Fibroblast of mammary gland (primary cell): ENCODE measurements at regions not wholly inside any gene's neighbourhood (a gene's known extent, or its start where the extent isn't known, plus 50 kb on each side); places are given as distances from the start of the nearest gene placed in this dataset.

ENCODE experiments used
- DNase-seq: peaks from one replicate; pipeline ENCODE4 v3.0.0-alpha.2; 2010; ENCODE audit warnings: low read depth
- H3K4me3 ChIP-seq: 2 replicates; pipeline ENCODE4 v1.5.1; 2011; ENCODE audit warnings: low read depth, mild to moderate bottlenecking, low read length, moderate library complexity; ENCODE audit not compliant: control insufficient read depth
- TF ChIP-seq, protein P1 (sequence below): conservative IDR thresholded peaks from 2 replicates; pipeline ENCODE4 v1.5.1; 2011; ENCODE audit warnings: low read depth, low read length, inconsistent platforms; ENCODE audit not compliant: control insufficient read depth, insufficient read depth

DNA sequence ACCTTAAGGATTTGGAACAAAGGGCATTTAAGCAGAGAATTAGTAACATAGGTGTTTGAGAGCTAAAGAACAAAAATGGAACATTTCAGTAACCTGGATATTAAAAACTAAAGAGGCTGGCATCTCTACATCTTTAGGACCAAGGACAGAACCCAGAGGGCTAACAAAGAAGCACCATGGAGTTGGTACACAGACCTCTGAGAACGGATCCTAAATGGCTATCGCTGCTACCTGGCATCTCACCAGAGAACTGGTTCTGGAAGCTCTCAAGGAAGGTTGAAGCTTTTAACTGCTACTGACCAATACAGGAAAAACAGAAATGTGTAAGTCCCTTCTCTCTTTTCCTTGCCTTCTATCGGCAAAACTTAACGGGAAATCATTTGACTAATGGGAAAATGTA is 118.4 kb upstream of the TLL1 start:
- no peak for DNase-seq
- H3K4me3 ChIP-seq: no peak overlapping the region
- TF ChIP-seq, protein P1, sequence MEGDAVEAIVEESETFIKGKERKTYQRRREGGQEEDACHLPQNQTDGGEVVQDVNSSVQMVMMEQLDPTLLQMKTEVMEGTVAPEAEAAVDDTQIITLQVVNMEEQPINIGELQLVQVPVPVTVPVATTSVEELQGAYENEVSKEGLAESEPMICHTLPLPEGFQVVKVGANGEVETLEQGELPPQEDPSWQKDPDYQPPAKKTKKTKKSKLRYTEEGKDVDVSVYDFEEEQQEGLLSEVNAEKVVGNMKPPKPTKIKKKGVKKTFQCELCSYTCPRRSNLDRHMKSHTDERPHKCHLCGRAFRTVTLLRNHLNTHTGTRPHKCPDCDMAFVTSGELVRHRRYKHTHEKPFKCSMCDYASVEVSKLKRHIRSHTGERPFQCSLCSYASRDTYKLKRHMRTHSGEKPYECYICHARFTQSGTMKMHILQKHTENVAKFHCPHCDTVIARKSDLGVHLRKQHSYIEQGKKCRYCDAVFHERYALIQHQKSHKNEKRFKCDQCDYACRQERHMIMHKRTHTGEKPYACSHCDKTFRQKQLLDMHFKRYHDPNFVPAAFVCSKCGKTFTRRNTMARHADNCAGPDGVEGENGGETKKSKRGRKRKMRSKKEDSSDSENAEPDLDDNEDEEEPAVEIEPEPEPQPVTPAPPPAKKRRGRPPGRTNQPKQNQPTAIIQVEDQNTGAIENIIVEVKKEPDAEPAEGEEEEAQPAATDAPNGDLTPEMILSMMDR: no peak

- H3K4me3 ChIP-seq: no peak overlapping the region
- TF ChIP-seq, protein P1: no peak
- no peak for DNase-seq
These were observed 116.2 kb upstream of the TLL1 start for GRCh38 chr4:165756836-165757235.

DNA sequence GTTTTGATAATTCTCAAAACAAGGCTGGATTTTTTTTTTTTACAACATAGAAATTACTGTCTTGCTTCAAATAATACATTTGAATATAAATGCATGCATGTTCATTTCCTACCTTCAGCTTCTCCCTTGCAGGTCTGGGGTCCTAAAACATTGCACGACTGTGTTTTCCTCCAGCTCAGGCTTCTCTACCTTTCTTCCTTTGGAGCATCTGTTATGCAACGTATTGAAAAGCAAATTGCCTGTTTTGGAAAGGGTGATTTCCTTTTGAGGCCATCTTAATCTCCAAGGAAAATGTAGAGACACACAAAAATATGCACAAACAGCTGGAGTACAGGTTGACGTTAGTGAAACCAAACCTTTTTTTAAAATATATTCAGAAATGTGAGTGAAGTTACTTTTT is 115.6 kb upstream of the TLL1 start:
- no peak overlapping the region for H3K4me3 ChIP-seq
- TF ChIP-seq, protein P1: no peak
- DNase-seq: no peak

DNA sequence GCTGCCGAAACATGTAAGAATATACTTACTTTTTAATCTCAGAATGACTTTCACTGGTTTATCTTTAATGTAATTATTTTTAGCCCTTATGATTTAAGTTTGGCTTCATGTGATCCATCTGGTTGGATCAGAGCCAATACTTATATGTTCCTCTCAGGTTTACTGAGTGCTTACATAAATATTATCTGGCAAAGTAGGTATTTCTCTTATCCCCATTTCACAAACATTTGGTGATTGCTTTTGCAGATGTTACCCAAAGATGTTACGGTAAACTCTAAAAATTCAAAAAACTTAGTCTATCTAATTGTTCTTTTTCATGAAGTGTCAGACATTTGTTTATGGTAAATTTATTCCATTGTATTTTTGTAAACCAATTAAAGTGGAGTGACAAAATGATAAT is 115.0 kb upstream of the TLL1 start:
- no peak overlapping the region for H3K4me3 ChIP-seq
- DNase-seq: no peak
- TF ChIP-seq, protein P1: no peak

DNA sequence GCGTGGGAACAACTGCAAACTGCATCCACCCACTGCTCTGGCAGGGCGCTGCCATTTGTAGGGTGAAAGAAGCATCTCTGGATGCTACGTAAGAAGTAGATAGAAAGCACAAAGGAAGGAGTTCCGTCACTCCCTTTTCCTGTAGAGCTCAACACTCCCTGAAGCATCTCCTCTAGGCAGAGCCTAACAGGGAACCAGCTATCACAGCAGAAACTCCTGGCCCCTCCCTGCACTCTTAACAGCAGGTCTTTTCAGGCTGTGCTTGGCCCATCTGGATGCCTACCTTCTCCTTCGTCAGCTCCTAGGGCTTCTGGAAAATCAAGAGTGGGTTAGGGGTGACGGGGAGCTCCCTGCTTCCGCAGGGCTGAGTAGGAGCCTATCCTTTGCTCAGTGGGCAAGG is 112.9 kb upstream of the TLL1 start:
- no peak for DNase-seq
- TF ChIP-seq, protein P1: no peak
- H3K4me3 ChIP-seq: no peak overlapping the region

- no peak overlapping the region for H3K4me3 ChIP-seq
- DNase-seq: no peak
- TF ChIP-seq, protein P1: no peak
These were observed 111.1 kb upstream of the TLL1 start for GRCh38 chr4:165761963-165762362.

GRCh38 chr4:165763640-165764039 is 109.4 kb upstream of the TLL1 start:
- no peak for DNase-seq
- no peak overlapping the region for H3K4me3 ChIP-seq
- TF ChIP-seq, protein P1: no peak
